SK-N-SH (cell line): ENCODE measurements at regions not wholly inside any gene's neighbourhood (a gene's known extent, or its start where the extent isn't known, plus 50 kb on each side); places are given as distances from the start of the nearest gene placed in this dataset.

Source experiments
- CTCF ChIA-PET: fragments of 300-600, 350-600 bp; formaldehyde crosslinking; extraction: SDS; loops from one replicate; lab custom pipeline; 2021; lab: Yijun Ruan, JAX
- POLR2A ChIA-PET: fragments of 350-600 bp; sonication (Branson Sonifier 250); formaldehyde crosslinking; extraction: SDS; loops from one replicate; lab custom pipeline; 2020; ENCODE audit warnings: antibody characterized with exemption, inconsistent platforms; lab: Yijun Ruan, JAX
- DNase-seq: peaks from one replicate; pipeline ENCODE4 v3.0.0; 2012
- H2AFZ ChIP-seq: fragments of 200-600 bp; sonication (generic); 2 replicates; pipeline ENCODE4 v1.8.1; 2016; ENCODE audit warnings: antibody characterized with exemption, mild to moderate bottlenecking, low read depth
- H3F3A ChIP-seq: fragments of 200-600 bp; sonication (generic); replicated peaks from 2 replicates; pipeline ENCODE3; 2016; ENCODE audit warnings: antibody characterized with exemption, mild to moderate bottlenecking; ENCODE audit not compliant: insufficient read depth
- H3K27ac ChIP-seq, 2 experiments: fragments of 200-500 bp in 1 of 2; fragments of 200-600 bp in 1 of 2; sonication (Bioruptor generic) in 1 of 2; sonication (generic), shearing (Covaris generic) in 1 of 2; 2 replicates each; pipeline versions ENCODE4 v1.5.1 to v1.6.1; 2014 to 2016; ENCODE audit warnings: low read depth in 2 of 2, inconsistent platforms in 1 of 2, low read length in 1 of 2, mild to moderate bottlenecking in 1 of 2, mixed read lengths in 1 of 2
- H3K27me3 ChIP-seq: fragments of 200-600 bp; sonication (generic), shearing (Covaris generic); 2 replicates; pipeline ENCODE4 v1.6.1; 2016; ENCODE audit warnings: mixed run types; ENCODE audit not compliant: insufficient read depth
- H3K36me3 ChIP-seq, 2 experiments: fragments of 200-500 bp in 1 of 2; fragments of 200-600 bp in 1 of 2; sonication (Bioruptor generic) in 1 of 2; sonication (generic) in 1 of 2; replicated peaks in 1 of 2; 2 replicates each; pipeline versions ENCODE3 to v1.5.1; 2014 to 2016; ENCODE audit warnings: low read length in 1 of 2, mild to moderate bottlenecking in 1 of 2; ENCODE audit not compliant: insufficient read depth in 2 of 2, control insufficient read depth in 1 of 2
- H3K4me1 ChIP-seq, 2 experiments: fragments of 200-500 bp in 1 of 2; fragments of 200-600 bp in 1 of 2; sonication (Bioruptor generic) in 1 of 2; sonication (generic), shearing (Covaris generic) in 1 of 2; 2 replicates each; pipeline versions ENCODE4 v1.5.1 to v1.6.1; 2014 to 2016; ENCODE audit warnings: low read depth in 1 of 2, low read length in 1 of 2, mixed run types in 1 of 2; ENCODE audit not compliant: insufficient read depth in 2 of 2, control insufficient read depth in 1 of 2
- H3K4me2 ChIP-seq: fragments of 200-600 bp; sonication (generic), shearing (Covaris generic); 2 replicates; pipeline ENCODE4 v1.6.1; 2017; ENCODE audit warnings: mixed run types
- H3K4me3 ChIP-seq, 2 experiments: fragments of 200-500 bp in 1 of 2; fragments of 200-600 bp in 1 of 2; sonication (Bioruptor generic) in 1 of 2; sonication (generic), shearing (Covaris generic) in 1 of 2; 2 replicates each; pipeline versions ENCODE4 v1.5.1 to v1.8.1; 2014 to 2016; ENCODE audit warnings: low read depth in 2 of 2, inconsistent platforms in 1 of 2, low read length in 1 of 2, mild to moderate bottlenecking in 1 of 2, mixed read lengths in 1 of 2, moderate library complexity in 1 of 2
- H3K79me2 ChIP-seq: fragments of 200-600 bp; sonication (generic); 2 replicates; pipeline ENCODE4 v1.8.1; 2017; ENCODE audit warnings: mild to moderate bottlenecking; ENCODE audit not compliant: insufficient read depth
- H3K9ac ChIP-seq: fragments of 200-600 bp; sonication (generic); 2 replicates; pipeline ENCODE4 v1.6.1; 2017; ENCODE audit warnings: mixed run types
- H3K9me2 ChIP-seq: fragments of 200-600 bp; sonication (generic); 2 replicates; pipeline ENCODE4 v1.6.1; 2017; ENCODE audit warnings: mixed run types
- H3K9me3 ChIP-seq: fragments of 200-600 bp; sonication (generic); 2 replicates; pipeline ENCODE4 v1.6.1; 2017; ENCODE audit warnings: mixed run types, mild to moderate bottlenecking, moderate library complexity
- H4K20me1 ChIP-seq: fragments of 200-600 bp; sonication (generic); 2 replicates; pipeline ENCODE4 v1.6.1; 2017; ENCODE audit warnings: mild to moderate bottlenecking, mixed run types; ENCODE audit not compliant: insufficient read depth
- EP300 ChIP-seq, 2 experiments: IDR thresholded peaks; 2 replicates each; pipeline versions ENCODE4 v1.4.0 to v1.6.1; 2012; ENCODE audit warnings: borderline replicate concordance in 1 of 2, low read depth in 1 of 2, low read length in 1 of 2
- FOSL2 ChIP-seq: IDR thresholded peaks from 2 replicates; pipeline ENCODE4 v1.4.0; 2012; ENCODE audit warnings: low read depth, mild to moderate bottlenecking, moderate library complexity, borderline replicate concordance
- FOXJ3 ChIP-seq: sonication (generic); formaldehyde crosslinking; IDR thresholded peaks from 2 replicates; pipeline ENCODE4 v1.5.1; 2020; ENCODE audit warnings: mild to moderate bottlenecking, missing genetic modification reagents
- GATA2 ChIP-seq: sonication (generic); formaldehyde crosslinking; IDR thresholded peaks from 2 replicates; pipeline ENCODE4 v1.5.0; 2020; ENCODE audit warnings: mild to moderate bottlenecking, missing genetic modification reagents
- MEF2A ChIP-seq: IDR thresholded peaks from 2 replicates; pipeline ENCODE4 v1.4.0; 2012; ENCODE audit warnings: low read depth, borderline replicate concordance
- NFIC ChIP-seq: IDR thresholded peaks from 2 replicates; pipeline ENCODE4 v1.4.0; 2012; ENCODE audit warnings: borderline replicate concordance
- NRF1 ChIP-seq: IDR thresholded peaks from 2 replicates; pipeline ENCODE4 v1.6.1; 2012; ENCODE audit warnings: low read depth, mild to moderate bottlenecking, low read length
- RAD21 ChIP-seq: IDR thresholded peaks from 2 replicates; pipeline ENCODE4 v1.6.1; 2012; ENCODE audit warnings: mild to moderate bottlenecking, low read length
- RXRA ChIP-seq: IDR thresholded peaks from 2 replicates; pipeline ENCODE4 v1.4.0; 2012; ENCODE audit warnings: low read depth, mild to moderate bottlenecking, borderline replicate concordance
- TCF12 ChIP-seq: IDR thresholded peaks from 2 replicates; pipeline ENCODE4 v1.4.0; 2012
- YY1 ChIP-seq: IDR thresholded peaks from 2 replicates; pipeline ENCODE4 v1.4.0; 2012; ENCODE audit warnings: low read depth, mild to moderate bottlenecking
- WGBS: methylation state at CpG from one replicate; pipeline ENCODE4 v1.1.6; 2017; ENCODE audit warnings: low lambda C conversion rate; 5-methylcytosine and 5-hydroxymethylcytosine counted together
- TF ChIP-seq, protein P1 (sequence below): IDR thresholded peaks from 2 replicates; pipeline ENCODE4; 2012
- TF ChIP-seq, protein P2 (sequence below): IDR thresholded peaks from 2 replicates; pipeline ENCODE4 v1.6.1; 2012; ENCODE audit warnings: mild to moderate bottlenecking, low read depth, low read length, moderate library complexity
- TF ChIP-seq, protein P3 (sequence below): fragments of 150-350 bp; IDR thresholded peaks from 2 replicates; pipeline ENCODE4 v1.6.1; 2017; ENCODE audit warnings: antibody characterized with exemption, low read length, low read depth, borderline replicate concordance
- TF ChIP-seq, protein P4 (sequence below): IDR thresholded peaks from 2 replicates; pipeline ENCODE4 v1.4.0; 2012; ENCODE audit warnings: low read depth, borderline replicate concordance

DNA sequence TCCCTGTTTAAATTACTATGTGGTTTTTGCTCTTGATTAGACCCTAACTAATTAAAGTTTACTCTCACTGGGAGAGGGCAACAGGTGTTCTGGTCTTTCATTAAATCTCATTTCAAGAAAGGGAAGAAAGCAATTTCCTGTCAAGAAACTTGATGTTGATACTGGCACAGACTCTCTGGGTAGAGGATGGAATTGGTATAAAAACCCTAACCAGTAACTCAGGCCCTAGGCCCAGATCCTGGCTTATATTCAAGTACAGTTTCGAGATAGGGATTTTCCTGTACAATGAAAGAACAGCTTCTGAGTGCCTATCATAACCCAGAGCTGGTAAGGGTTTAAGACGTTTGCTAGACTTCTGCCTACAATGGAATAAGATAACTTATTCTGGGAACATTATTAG, 61.6 kb upstream of the ACYP2 start:
- TF ChIP-seq GATA2 (CRISPR knock-in tag) (no peak), RXRA (no peak), FOXJ3 (no peak), EP300 (IDR thresholded peaks at IDR 0.05; ENCODE audit: borderline replicate concordance in 1 of 2, low read depth in 1 of 2, low read length in 1 of 2) (no peak), TCF12 (no peak), NFIC (no peak), NRF1 (no peak), MEF2A (no peak), FOSL2 (no peak), YY1 (no peak), RAD21 (no peak)
- TF ChIP-seq, protein P1, sequence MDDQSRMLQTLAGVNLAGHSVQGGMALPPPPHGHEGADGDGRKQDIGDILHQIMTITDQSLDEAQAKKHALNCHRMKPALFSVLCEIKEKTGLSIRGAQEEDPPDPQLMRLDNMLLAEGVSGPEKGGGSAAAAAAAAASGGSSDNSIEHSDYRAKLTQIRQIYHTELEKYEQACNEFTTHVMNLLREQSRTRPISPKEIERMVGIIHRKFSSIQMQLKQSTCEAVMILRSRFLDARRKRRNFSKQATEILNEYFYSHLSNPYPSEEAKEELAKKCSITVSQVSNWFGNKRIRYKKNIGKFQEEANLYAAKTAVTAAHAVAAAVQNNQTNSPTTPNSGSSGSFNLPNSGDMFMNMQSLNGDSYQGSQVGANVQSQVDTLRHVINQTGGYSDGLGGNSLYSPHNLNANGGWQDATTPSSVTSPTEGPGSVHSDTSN, result no peak
- TF ChIP-seq, protein P2, sequence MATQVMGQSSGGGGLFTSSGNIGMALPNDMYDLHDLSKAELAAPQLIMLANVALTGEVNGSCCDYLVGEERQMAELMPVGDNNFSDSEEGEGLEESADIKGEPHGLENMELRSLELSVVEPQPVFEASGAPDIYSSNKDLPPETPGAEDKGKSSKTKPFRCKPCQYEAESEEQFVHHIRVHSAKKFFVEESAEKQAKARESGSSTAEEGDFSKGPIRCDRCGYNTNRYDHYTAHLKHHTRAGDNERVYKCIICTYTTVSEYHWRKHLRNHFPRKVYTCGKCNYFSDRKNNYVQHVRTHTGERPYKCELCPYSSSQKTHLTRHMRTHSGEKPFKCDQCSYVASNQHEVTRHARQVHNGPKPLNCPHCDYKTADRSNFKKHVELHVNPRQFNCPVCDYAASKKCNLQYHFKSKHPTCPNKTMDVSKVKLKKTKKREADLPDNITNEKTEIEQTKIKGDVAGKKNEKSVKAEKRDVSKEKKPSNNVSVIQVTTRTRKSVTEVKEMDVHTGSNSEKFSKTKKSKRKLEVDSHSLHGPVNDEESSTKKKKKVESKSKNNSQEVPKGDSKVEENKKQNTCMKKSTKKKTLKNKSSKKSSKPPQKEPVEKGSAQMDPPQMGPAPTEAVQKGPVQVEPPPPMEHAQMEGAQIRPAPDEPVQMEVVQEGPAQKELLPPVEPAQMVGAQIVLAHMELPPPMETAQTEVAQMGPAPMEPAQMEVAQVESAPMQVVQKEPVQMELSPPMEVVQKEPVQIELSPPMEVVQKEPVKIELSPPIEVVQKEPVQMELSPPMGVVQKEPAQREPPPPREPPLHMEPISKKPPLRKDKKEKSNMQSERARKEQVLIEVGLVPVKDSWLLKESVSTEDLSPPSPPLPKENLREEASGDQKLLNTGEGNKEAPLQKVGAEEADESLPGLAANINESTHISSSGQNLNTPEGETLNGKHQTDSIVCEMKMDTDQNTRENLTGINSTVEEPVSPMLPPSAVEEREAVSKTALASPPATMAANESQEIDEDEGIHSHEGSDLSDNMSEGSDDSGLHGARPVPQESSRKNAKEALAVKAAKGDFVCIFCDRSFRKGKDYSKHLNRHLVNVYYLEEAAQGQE, result no peak
- TF ChIP-seq, protein P3, sequence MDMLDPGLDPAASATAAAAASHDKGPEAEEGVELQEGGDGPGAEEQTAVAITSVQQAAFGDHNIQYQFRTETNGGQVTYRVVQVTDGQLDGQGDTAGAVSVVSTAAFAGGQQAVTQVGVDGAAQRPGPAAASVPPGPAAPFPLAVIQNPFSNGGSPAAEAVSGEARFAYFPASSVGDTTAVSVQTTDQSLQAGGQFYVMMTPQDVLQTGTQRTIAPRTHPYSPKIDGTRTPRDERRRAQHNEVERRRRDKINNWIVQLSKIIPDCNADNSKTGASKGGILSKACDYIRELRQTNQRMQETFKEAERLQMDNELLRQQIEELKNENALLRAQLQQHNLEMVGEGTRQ, result no peak
- TF ChIP-seq, protein P4, sequence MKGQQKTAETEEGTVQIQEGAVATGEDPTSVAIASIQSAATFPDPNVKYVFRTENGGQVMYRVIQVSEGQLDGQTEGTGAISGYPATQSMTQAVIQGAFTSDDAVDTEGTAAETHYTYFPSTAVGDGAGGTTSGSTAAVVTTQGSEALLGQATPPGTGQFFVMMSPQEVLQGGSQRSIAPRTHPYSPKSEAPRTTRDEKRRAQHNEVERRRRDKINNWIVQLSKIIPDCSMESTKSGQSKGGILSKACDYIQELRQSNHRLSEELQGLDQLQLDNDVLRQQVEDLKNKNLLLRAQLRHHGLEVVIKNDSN, result no peak
- Histone ChIP-seq H3K36me3 (no peaks in the 10 kb centered on the region), H3K4me3 (no peak overlapping the region), H3K4me2 (no peak overlapping the region), H4K20me1 (no peaks in the 10 kb centered on the region), H3K27me3 (no peaks in the 10 kb centered on the region), H2AFZ (no peak overlapping the region), H3K4me1 (no peaks in the 10 kb centered on the region), H3K27ac (no peak overlapping the region), H3K9me2 (no peaks in the 10 kb centered on the region), H3K79me2 (no peaks in the 10 kb centered on the region), H3F3A (no peaks in the 10 kb centered on the region), H3K9ac (no peak overlapping the region), H3K9me3 (no peaks in the 10 kb centered on the region)
- ChIA-PET CTCF (interaction anchor here (1.2 to 1.4 kb wide), 2 partner anchors 9 to 53 kb away, joined by 3 to 4 read pairs; no protein-coding TSS in a partner anchor), POLR2A (no interaction called here)
- WGBS, result 66% methylated on average over 2 of the region's 2 CpGs
- DNase-seq, result no peak
